ENCODE measurements at regions not wholly inside any gene's neighbourhood (a gene's known extent, or its start where the extent isn't known, plus 50 kb on each side); places are given as distances from the start of the nearest gene placed in this dataset.
A peak's percentile ranks its signal among the peaks of the same experiment; 100 is the strongest.

GRCh38 chr5:24232929-24233498 is 411.8 kb downstream of the CDH10 start:
- Mint-ChIP-seq H3K4me1 (ENCODE audit: unreplicated experiment) (no peaks in the 10 kb centered on the region), H3K27ac (no peak overlapping the region), H3K27me3 (no peaks in the 10 kb centered on the region), H3K36me3 (no peaks in the 10 kb centered on the region), H3K4me3 (no peak overlapping the region), H3K9me3 (no peaks in the 10 kb centered on the region)
- DNase-seq (ENCODE audit: extremely low spot score, unreplicated experiment), result no peak
- TF ChIP-seq, protein P1, sequence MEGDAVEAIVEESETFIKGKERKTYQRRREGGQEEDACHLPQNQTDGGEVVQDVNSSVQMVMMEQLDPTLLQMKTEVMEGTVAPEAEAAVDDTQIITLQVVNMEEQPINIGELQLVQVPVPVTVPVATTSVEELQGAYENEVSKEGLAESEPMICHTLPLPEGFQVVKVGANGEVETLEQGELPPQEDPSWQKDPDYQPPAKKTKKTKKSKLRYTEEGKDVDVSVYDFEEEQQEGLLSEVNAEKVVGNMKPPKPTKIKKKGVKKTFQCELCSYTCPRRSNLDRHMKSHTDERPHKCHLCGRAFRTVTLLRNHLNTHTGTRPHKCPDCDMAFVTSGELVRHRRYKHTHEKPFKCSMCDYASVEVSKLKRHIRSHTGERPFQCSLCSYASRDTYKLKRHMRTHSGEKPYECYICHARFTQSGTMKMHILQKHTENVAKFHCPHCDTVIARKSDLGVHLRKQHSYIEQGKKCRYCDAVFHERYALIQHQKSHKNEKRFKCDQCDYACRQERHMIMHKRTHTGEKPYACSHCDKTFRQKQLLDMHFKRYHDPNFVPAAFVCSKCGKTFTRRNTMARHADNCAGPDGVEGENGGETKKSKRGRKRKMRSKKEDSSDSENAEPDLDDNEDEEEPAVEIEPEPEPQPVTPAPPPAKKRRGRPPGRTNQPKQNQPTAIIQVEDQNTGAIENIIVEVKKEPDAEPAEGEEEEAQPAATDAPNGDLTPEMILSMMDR (conservative IDR thresholded peaks at IDR 0.05), result peak; percentile 45

GRCh38 chr5:24235946-24236345 is 408.8 kb downstream of the CDH10 start:
- no peaks in the 10 kb centered on the region for H3K9me3 Mint-ChIP-seq
- DNase-seq (ENCODE audit: extremely low spot score, unreplicated experiment), result no peak
- no peaks in the 10 kb centered on the region for H3K36me3 Mint-ChIP-seq
- H3K4me1 Mint-ChIP-seq (ENCODE audit: unreplicated experiment), result no peaks in the 10 kb centered on the region
- TF ChIP-seq, protein P1 (conservative IDR thresholded peaks at IDR 0.05), result no peak
- no peak overlapping the region for H3K4me3 Mint-ChIP-seq
- H3K27ac Mint-ChIP-seq, result no peak overlapping the region
- H3K27me3 Mint-ChIP-seq, result no peaks in the 10 kb centered on the region

- TF ChIP-seq, protein P1 (conservative IDR thresholded peaks at IDR 0.05), result no peak
- Mint-ChIP-seq H3K9me3 (no peaks in the 10 kb centered on the region), H3K4me1 (ENCODE audit: unreplicated experiment) (no peaks in the 10 kb centered on the region), H3K36me3 (no peaks in the 10 kb centered on the region), H3K27me3 (no peaks in the 10 kb centered on the region), H3K4me3 (no peak overlapping the region), H3K27ac (no peak overlapping the region)
- no peak for DNase-seq (ENCODE audit: extremely low spot score, unreplicated experiment)
Measured at GRCh38 chr5:24245821-24246220, 399.0 kb downstream of the CDH10 start.

- Mint-ChIP-seq H3K27me3 (no peaks in the 10 kb centered on the region), H3K9me3 (no peaks in the 10 kb centered on the region), H3K36me3 (no peaks in the 10 kb centered on the region), H3K4me1 (ENCODE audit: unreplicated experiment) (no peaks in the 10 kb centered on the region), H3K27ac (no peak overlapping the region), H3K4me3 (no peak overlapping the region)
- TF ChIP-seq, protein P1 (conservative IDR thresholded peaks at IDR 0.05), result no peak
- DNase-seq (ENCODE audit: extremely low spot score, unreplicated experiment), result no peak
Measured at GRCh38 chr5:24264547-24264946, 380.2 kb downstream of the CDH10 start.

DNA sequence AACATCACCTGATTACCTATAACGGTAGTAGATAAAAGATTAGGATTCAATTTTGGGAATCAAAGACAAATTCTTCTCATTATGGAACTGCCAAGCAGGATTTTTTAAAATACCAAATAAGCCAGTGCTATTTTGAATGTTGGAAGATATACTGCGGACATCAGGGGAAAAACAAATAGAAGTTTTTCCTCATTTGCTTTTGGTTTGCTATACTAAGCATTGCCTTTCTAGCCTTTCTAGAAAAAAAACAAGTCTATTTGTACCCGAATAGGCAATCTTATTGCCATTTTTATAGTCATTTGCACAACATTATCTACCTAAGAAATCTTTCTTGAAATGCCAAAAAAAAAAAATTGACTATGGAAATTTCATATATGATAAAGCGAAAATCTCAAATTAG is 379.5 kb downstream of the CDH10 start:
- no peak for DNase-seq (ENCODE audit: extremely low spot score, unreplicated experiment)
- H3K9me3 Mint-ChIP-seq, result no peaks in the 10 kb centered on the region
- H3K36me3 Mint-ChIP-seq, result no peaks in the 10 kb centered on the region
- no peak overlapping the region for H3K27ac Mint-ChIP-seq
- no peaks in the 10 kb centered on the region for H3K4me1 Mint-ChIP-seq (ENCODE audit: unreplicated experiment)
- no peak overlapping the region for H3K4me3 Mint-ChIP-seq
- H3K27me3 Mint-ChIP-seq, result no peaks in the 10 kb centered on the region
- TF ChIP-seq, protein P1 (conservative IDR thresholded peaks at IDR 0.05), result no peak

Data from type B pancreatic cell (in vitro differentiated cells).